ENCODE measurements at regions not wholly inside any gene's neighbourhood (a gene's known extent, or its start where the extent isn't known, plus 50 kb on each side); places are given as distances from the start of the nearest gene placed in this dataset.

DNA sequence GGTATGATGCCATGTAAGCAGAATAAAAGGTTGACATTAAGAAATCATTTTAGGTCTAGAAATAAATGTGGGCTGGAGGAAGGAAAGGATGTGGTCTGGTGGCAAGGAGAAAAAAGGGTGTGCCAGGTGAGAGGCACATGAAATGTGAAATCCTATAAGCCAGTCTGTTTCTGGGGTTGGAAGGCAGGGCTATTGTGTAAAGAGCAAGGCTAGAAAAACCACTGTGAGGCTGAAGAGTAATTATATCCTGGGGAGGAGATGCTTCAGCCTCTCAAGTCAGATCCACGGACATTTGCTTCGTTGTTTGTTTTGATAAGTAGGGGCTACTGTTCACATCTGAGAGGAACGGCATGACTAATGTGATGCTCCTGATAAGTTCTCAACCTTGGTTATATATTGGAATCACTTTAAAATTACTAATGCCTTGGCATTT is 77.5 kb upstream of the CTSC start:
- H3K27me3 Mint-ChIP-seq (ENCODE audit: insufficient read depth): peaks cover 2% of the 10 kb centered on the region; the same call in 1 of the 2 replicates
- peaks cover 81% of the 10 kb centered on the region for H3K4me1 Mint-ChIP-seq (ENCODE audit: low read depth)
- peak; percentile 51 for DNase-seq
- TF ChIP-seq, protein P1, sequence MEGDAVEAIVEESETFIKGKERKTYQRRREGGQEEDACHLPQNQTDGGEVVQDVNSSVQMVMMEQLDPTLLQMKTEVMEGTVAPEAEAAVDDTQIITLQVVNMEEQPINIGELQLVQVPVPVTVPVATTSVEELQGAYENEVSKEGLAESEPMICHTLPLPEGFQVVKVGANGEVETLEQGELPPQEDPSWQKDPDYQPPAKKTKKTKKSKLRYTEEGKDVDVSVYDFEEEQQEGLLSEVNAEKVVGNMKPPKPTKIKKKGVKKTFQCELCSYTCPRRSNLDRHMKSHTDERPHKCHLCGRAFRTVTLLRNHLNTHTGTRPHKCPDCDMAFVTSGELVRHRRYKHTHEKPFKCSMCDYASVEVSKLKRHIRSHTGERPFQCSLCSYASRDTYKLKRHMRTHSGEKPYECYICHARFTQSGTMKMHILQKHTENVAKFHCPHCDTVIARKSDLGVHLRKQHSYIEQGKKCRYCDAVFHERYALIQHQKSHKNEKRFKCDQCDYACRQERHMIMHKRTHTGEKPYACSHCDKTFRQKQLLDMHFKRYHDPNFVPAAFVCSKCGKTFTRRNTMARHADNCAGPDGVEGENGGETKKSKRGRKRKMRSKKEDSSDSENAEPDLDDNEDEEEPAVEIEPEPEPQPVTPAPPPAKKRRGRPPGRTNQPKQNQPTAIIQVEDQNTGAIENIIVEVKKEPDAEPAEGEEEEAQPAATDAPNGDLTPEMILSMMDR (IDR thresholded peaks at IDR 0.05): no peak
- H3K9me3 Mint-ChIP-seq: peaks cover 10% of the 10 kb centered on the region; the same call in 1 of the 2 replicates
- H3K27ac Mint-ChIP-seq: no peak overlapping the region
- peaks cover 12% of the 10 kb centered on the region; the same call in 1 of the 2 replicates for H3K36me3 Mint-ChIP-seq (ENCODE audit: low read depth)
- peak overlapping the region; percentile 9 for H3K4me3 Mint-ChIP-seq

DNA sequence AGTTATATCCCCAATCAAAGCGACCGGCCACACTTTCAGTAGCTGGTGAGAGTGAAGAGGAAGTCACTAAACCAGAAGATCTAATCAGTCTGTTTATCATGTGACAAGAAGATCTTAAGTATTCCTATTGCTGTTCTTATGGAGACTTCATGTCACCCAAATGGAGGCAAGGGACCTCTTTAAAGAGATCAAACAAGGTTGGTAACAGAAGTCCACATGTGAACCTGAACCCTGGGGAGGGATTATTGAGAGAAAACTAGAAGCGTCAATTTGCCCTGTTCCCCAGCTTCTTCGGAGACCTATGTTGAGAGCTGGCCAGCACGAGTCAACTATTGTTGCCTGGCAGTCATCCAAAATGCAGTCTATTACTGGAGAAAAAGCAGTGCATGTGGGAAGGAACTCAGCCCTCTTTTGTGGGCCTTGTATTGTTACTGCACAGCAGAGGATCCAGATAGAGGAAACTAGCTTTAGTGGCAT is 76.9 kb upstream of the CTSC start:
- H3K27ac Mint-ChIP-seq: no peak overlapping the region
- peaks cover 76% of the 10 kb centered on the region for H3K4me1 Mint-ChIP-seq (ENCODE audit: low read depth)
- H3K4me3 Mint-ChIP-seq: peak overlapping the region; percentile 9
- peaks cover 2% of the 10 kb centered on the region; the same call in 1 of the 2 replicates for H3K27me3 Mint-ChIP-seq (ENCODE audit: insufficient read depth)
- H3K36me3 Mint-ChIP-seq (ENCODE audit: low read depth): peaks cover 12% of the 10 kb centered on the region; the same call in 1 of the 2 replicates
- TF ChIP-seq, protein P1 (IDR thresholded peaks at IDR 0.05): no peak
- peaks cover 10% of the 10 kb centered on the region; the same call in 1 of the 2 replicates for H3K9me3 Mint-ChIP-seq
- DNase-seq: no peak

DNA sequence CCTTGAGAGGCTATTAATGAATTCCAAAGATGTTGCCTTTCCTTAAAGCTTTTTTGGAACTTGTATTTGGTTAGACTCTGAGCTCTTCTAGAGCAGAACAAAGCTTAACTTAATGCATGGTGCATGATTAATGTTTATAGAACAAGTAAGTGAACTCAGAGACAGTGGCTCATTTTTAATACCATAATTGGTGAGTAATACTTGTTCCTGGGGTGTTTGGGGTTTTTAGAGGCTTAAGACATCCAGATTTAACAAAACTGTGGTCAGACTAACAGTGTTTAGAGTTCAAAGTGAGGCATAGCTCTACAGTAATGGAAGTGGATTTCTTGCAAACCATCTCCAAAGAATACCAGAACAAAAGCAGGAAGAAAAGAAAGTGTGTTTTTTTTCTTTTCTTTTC is 73.7 kb upstream of the CTSC start:
- TF ChIP-seq, protein P1 (IDR thresholded peaks at IDR 0.05): no peak
- peak; percentile 91 for DNase-seq
- Mint-ChIP-seq H3K4me1 (ENCODE audit: low read depth) (peaks cover 59% of the 10 kb centered on the region), H3K27me3 (ENCODE audit: insufficient read depth) (peaks cover 2% of the 10 kb centered on the region; the same call in 1 of the 2 replicates), H3K9me3 (peaks cover 10% of the 10 kb centered on the region; the same call in 1 of the 2 replicates), H3K36me3 (ENCODE audit: low read depth) (peaks cover 17% of the 10 kb centered on the region), H3K4me3 (peak overlapping the region; percentile 16; the same call in 1 of the 2 replicates), H3K27ac (peak overlapping the region; percentile 42)

DNA sequence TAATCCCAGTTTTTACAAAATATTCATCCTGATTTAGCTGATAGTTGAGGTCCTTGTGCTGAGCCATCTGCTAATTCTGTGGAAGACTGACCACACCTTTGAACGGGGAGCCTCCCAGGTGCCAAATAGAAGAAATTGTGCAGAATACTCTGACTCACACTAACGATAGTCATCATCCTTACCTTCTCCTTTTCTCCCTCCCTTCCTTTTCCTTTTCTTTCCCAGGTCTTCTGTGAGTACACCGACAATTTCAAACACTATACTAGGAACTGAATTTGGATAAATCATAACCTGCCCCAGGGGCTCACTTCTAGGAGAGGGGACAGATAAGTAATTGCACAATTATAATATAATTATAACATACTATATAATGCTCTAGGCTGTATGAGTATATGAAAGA is 73.1 kb upstream of the CTSC start:
- no peaks in the 10 kb centered on the region; the same call in 1 of the 2 replicates for H3K27me3 Mint-ChIP-seq (ENCODE audit: insufficient read depth)
- TF ChIP-seq, protein P1 (IDR thresholded peaks at IDR 0.05): no peak
- peaks cover 17% of the 10 kb centered on the region for H3K36me3 Mint-ChIP-seq (ENCODE audit: low read depth)
- H3K27ac Mint-ChIP-seq: no peak overlapping the region
- H3K4me3 Mint-ChIP-seq: peak overlapping the region; percentile 33
- H3K9me3 Mint-ChIP-seq: peaks cover 10% of the 10 kb centered on the region; the same call in 1 of the 2 replicates
- DNase-seq: no peak
- peaks cover 56% of the 10 kb centered on the region for H3K4me1 Mint-ChIP-seq (ENCODE audit: low read depth)

GRCh38 chr11:88410056-88410455 is 72.5 kb upstream of the CTSC start:
- no peak overlapping the region for H3K4me3 Mint-ChIP-seq
- TF ChIP-seq, protein P1 (IDR thresholded peaks at IDR 0.05): no peak
- peaks cover 10% of the 10 kb centered on the region; the same call in 1 of the 2 replicates for H3K9me3 Mint-ChIP-seq
- H3K4me1 Mint-ChIP-seq (ENCODE audit: low read depth): peaks cover 56% of the 10 kb centered on the region
- no peak for DNase-seq
- peaks cover 17% of the 10 kb centered on the region for H3K36me3 Mint-ChIP-seq (ENCODE audit: low read depth)
- no peaks in the 10 kb centered on the region; the same call in 1 of the 2 replicates for H3K27me3 Mint-ChIP-seq (ENCODE audit: insufficient read depth)
- H3K27ac Mint-ChIP-seq: no peak overlapping the region

Measured in HFFc6 (cell line).